HEK293T (cell line): ENCODE measurements at regions not wholly inside any gene's neighbourhood (a gene's known extent, or its start where the extent isn't known, plus 50 kb on each side); places are given as distances from the start of the nearest gene placed in this dataset.

Source experiments
- CTCF ChIA-PET: fragments of 350-600 bp; formaldehyde crosslinking; extraction: SDS; loops from one replicate; lab custom pipeline; 2021; ENCODE audit warnings: antibody characterized with exemption, inconsistent platforms; lab: Yijun Ruan, JAX
- POLR2A ChIA-PET: fragments of 350-600 bp; formaldehyde crosslinking; extraction: SDS; loops from one replicate; lab custom pipeline; 2020; ENCODE audit warnings: antibody characterized with exemption, inconsistent platforms; lab: Yijun Ruan, JAX
- DNase-seq: peaks from one replicate; pipeline ENCODE4 v3.0.0; 2012; ENCODE audit warnings: mixed read lengths; ENCODE audit errors: extremely low spot score
- ARNT ChIP-seq: fragments of 450-650 bp; IDR thresholded peaks from 2 replicates; pipeline ENCODE4 v1.6.1; 2017; ENCODE audit warnings: mild to moderate bottlenecking
- BHLHE40 ChIP-seq: fragments of 450-650 bp; IDR thresholded peaks from 2 replicates; pipeline ENCODE4 v1.6.1; 2016; ENCODE audit warnings: mild to moderate bottlenecking, moderate library complexity, borderline replicate concordance
- CTBP1 ChIP-seq: fragments of 450-650 bp; IDR thresholded peaks from 2 replicates; pipeline ENCODE4 v1.6.1; 2016; ENCODE audit warnings: borderline replicate concordance
- ELF4 ChIP-seq: fragments of 450-650 bp; IDR thresholded peaks from 2 replicates; pipeline ENCODE4 v1.6.1; 2017; ENCODE audit warnings: antibody characterized with exemption
- FOXA1 ChIP-seq: fragments of 450-650 bp; IDR thresholded peaks from 2 replicates; pipeline ENCODE4 v1.6.1; 2016; ENCODE audit warnings: mild to moderate bottlenecking
- FOXK2 ChIP-seq: fragments of 450-650 bp; IDR thresholded peaks from 2 replicates; pipeline ENCODE4 v1.6.1; 2016; ENCODE audit warnings: mild to moderate bottlenecking
- FOXM1 ChIP-seq: fragments of 450-650 bp; IDR thresholded peaks from 2 replicates; pipeline ENCODE4 v1.6.1; 2017; ENCODE audit warnings: mild to moderate bottlenecking, borderline replicate concordance
- HDGF ChIP-seq: fragments of 450-650 bp; IDR thresholded peaks from 2 replicates; pipeline ENCODE4 v1.6.1; 2017; ENCODE audit warnings: antibody characterized with exemption, borderline replicate concordance
- L3MBTL2 ChIP-seq: fragments of 450-650 bp; conservative IDR thresholded peaks from 2 replicates; pipeline ENCODE4 v1.6.1; 2016; ENCODE audit warnings: mild to moderate bottlenecking
- LEF1 ChIP-seq: fragments of 450-650 bp; IDR thresholded peaks from 2 replicates; pipeline ENCODE4 v1.6.1; 2017; ENCODE audit warnings: mild to moderate bottlenecking, borderline replicate concordance
- NFRKB ChIP-seq: fragments of 450-650 bp; IDR thresholded peaks from 2 replicates; pipeline ENCODE4 v1.6.1; 2016; ENCODE audit warnings: mild to moderate bottlenecking, moderate library complexity
- PKNOX1 ChIP-seq: fragments of 450-650 bp; IDR thresholded peaks from 2 replicates; pipeline ENCODE4 v1.6.1; 2016
- SP1 ChIP-seq: fragments of 450-650 bp; IDR thresholded peaks from 2 replicates; pipeline ENCODE4 v1.6.1; 2017
- SUZ12 ChIP-seq: fragments of 450-650 bp; IDR thresholded peaks from 2 replicates; pipeline ENCODE4 v1.6.1; 2016; ENCODE audit warnings: mild to moderate bottlenecking
- TARDBP ChIP-seq: fragments of 450-650 bp; IDR thresholded peaks from 2 replicates; pipeline ENCODE4 v1.6.1; 2016
- ZNF384 ChIP-seq: fragments of 450-650 bp; IDR thresholded peaks from 2 replicates; pipeline ENCODE4 v1.6.1; 2016

- TF ChIP-seq FOXK2 (no peak), ELF4 (no peak), PKNOX1 (no peak), FOXM1 (no peak), TARDBP (no peak), HDGF (no peak), FOXA1 (no peak), ARNT (no peak), BHLHE40 (no peak), L3MBTL2 (no peak), NFRKB (no peak), SP1 (no peak), CTBP1 (no peak), SUZ12 (no peak), LEF1 (no peak), ZNF384 (no peak)
- no peak for DNase-seq
- CTCF ChIA-PET: no interaction called here
- POLR2A ChIA-PET: no interaction called here
Observed at GRCh38 chr9:23162789-23163188, 663.3 kb downstream of the ELAVL2 start.

- ChIA-PET CTCF (interaction anchor here (0.6 kb wide), 1 partner anchor 358 kb away, joined by 3 read pairs; no protein-coding TSS in a partner anchor), POLR2A (no interaction called here)
- TF ChIP-seq SP1: no peak
- TF ChIP-seq HDGF: no peak
- no peak for TF ChIP-seq SUZ12
- no peak for TF ChIP-seq ZNF384
- no peak for TF ChIP-seq NFRKB
- DNase-seq: no peak
Observed at GRCh38 chr9:23171479-23171878, 654.6 kb downstream of the ELAVL2 start.

GRCh38 chr9:23172206-23172605, 653.8 kb downstream of the ELAVL2 start:
- no peak for TF ChIP-seq L3MBTL2
- no peak for TF ChIP-seq SP1
- no peak for TF ChIP-seq PKNOX1
- no peak for TF ChIP-seq ARNT
- no peak for TF ChIP-seq NFRKB
- no peak for TF ChIP-seq ELF4
- CTCF ChIA-PET: no interaction called here
- no peak for DNase-seq
- POLR2A ChIA-PET: no interaction called here

GRCh38 chr9:23172979-23173637, 652.9 kb downstream of the ELAVL2 start:
- TF ChIP-seq SUZ12 (no peak), ARNT (no peak), HDGF (no peak), FOXA1 (no peak), ZNF384 (no peak), FOXM1 (no peak), FOXK2 (no peak), SP1 (no peak), CTBP1 (no peak)
- ChIA-PET CTCF (no interaction called here), POLR2A (no interaction called here)
- DNase-seq: no peak

GRCh38 chr9:23194281-23194680, 631.8 kb downstream of the ELAVL2 start:
- CTCF ChIA-PET: no interaction called here
- POLR2A ChIA-PET: no interaction called here
- DNase-seq: no peak

GRCh38 chr9:23215688-23216087, 610.4 kb downstream of the ELAVL2 start:
- no peak for DNase-seq
- no peak for TF ChIP-seq ZNF384
- no peak for TF ChIP-seq NFRKB
- TF ChIP-seq FOXK2: no peak
- no peak for TF ChIP-seq SUZ12
- TF ChIP-seq CTBP1: no peak
- no peak for TF ChIP-seq BHLHE40
- TF ChIP-seq SP1: no peak
- TF ChIP-seq FOXA1: no peak
- no peak for TF ChIP-seq ARNT
- TF ChIP-seq LEF1: no peak
- TF ChIP-seq TARDBP: no peak
- TF ChIP-seq ELF4: no peak
- ChIA-PET POLR2A (no interaction called here), CTCF (no interaction called here)

More at GRCh38 chr9:23194281-23194680, 631.8 kb downstream of the ELAVL2 start:
- TF ChIP-seq SP1: no peak
- no peak for TF ChIP-seq TARDBP
- no peak for TF ChIP-seq CTBP1
- no peak for TF ChIP-seq BHLHE40
- TF ChIP-seq LEF1: no peak
- no peak for TF ChIP-seq FOXM1
- TF ChIP-seq NFRKB: no peak
- TF ChIP-seq L3MBTL2: no peak
- TF ChIP-seq ELF4: no peak
- no peak for TF ChIP-seq PKNOX1
- TF ChIP-seq FOXA1: no peak
- no peak for TF ChIP-seq ZNF384
- TF ChIP-seq ARNT: no peak
